ENCODE measurements at regions not wholly inside any gene's neighbourhood (a gene's known extent, or its start where the extent isn't known, plus 50 kb on each side); places are given as distances from the start of the nearest gene placed in this dataset.

- POLR2A ChIA-PET, result interaction anchor here (1.6 kb wide), 1 partner anchor 12 kb away, joined by 3 read pairs; no protein-coding TSS in a partner anchor
- Mint-ChIP-seq H3K27me3 (ENCODE audit: insufficient read depth, unreplicated experiment) (peaks cover 45% of the 10 kb centered on the region), H3K4me3 (ENCODE audit: unreplicated experiment) (no peak overlapping the region), H3K4me1 (ENCODE audit: insufficient read depth, unreplicated experiment) (no peaks in the 10 kb centered on the region), H3K9me3 (ENCODE audit: unreplicated experiment) (no peaks in the 10 kb centered on the region), H3K27ac (ENCODE audit: low read depth, unreplicated experiment) (no peak overlapping the region), H3K36me3 (ENCODE audit: insufficient read depth, unreplicated experiment) (no peaks in the 10 kb centered on the region)
- intact Hi-C loops (cut with micrococcal nuclease), result no loop called here
- CTCF ChIA-PET, result no interaction called here
- TF ChIP-seq CTCF (IDR thresholded peaks at IDR 0.05; ENCODE audit: unreplicated experiment), result no peak
- BruUV-seq (replicated peaks), result no TSS peak
- DNase-seq (ENCODE audit: unreplicated experiment), result no peak
These were observed 400.3 kb downstream of the MIAT start for GRCh38 chr22:27057717-27058116.

GRCh38 chr22:27060190-27060589 is 402.8 kb downstream of the MIAT start:
- Mint-ChIP-seq H3K4me3 (ENCODE audit: unreplicated experiment) (no peak overlapping the region), H3K4me1 (ENCODE audit: insufficient read depth, unreplicated experiment) (no peaks in the 10 kb centered on the region), H3K36me3 (ENCODE audit: insufficient read depth, unreplicated experiment) (no peaks in the 10 kb centered on the region), H3K27me3 (ENCODE audit: insufficient read depth, unreplicated experiment) (peaks cover 54% of the 10 kb centered on the region), H3K9me3 (ENCODE audit: unreplicated experiment) (no peaks in the 10 kb centered on the region), H3K27ac (ENCODE audit: low read depth, unreplicated experiment) (no peak overlapping the region)
- ChIA-PET CTCF (no interaction called here), POLR2A (interaction anchor here (0.7 kb wide), 1 partner anchor 293 kb away, joined by 3 read pairs; no protein-coding TSS in a partner anchor)
- intact Hi-C loops (cut with micrococcal nuclease), result no loop called here
- no peak for DNase-seq (ENCODE audit: unreplicated experiment)
- no peak for TF ChIP-seq CTCF (IDR thresholded peaks at IDR 0.05; ENCODE audit: unreplicated experiment)
- no TSS peak for BruUV-seq (replicated peaks)

GRCh38 chr22:27062910-27063309 is 405.5 kb downstream of the MIAT start:
- H3K27ac Mint-ChIP-seq (ENCODE audit: low read depth, unreplicated experiment), result no peak overlapping the region
- CTCF ChIA-PET, result interaction anchor here (0.7 kb wide), 1 partner anchor 10 kb away, joined by 4 read pairs; no protein-coding TSS in a partner anchor
- DNase-seq (ENCODE audit: unreplicated experiment), result no peak
- no peaks in the 10 kb centered on the region for H3K9me3 Mint-ChIP-seq (ENCODE audit: unreplicated experiment)
- POLR2A ChIA-PET, result no interaction called here
- peaks cover 61% of the 10 kb centered on the region for H3K27me3 Mint-ChIP-seq (ENCODE audit: insufficient read depth, unreplicated experiment)
- H3K36me3 Mint-ChIP-seq (ENCODE audit: insufficient read depth, unreplicated experiment), result no peaks in the 10 kb centered on the region
- BruUV-seq (replicated peaks), result no TSS peak
- H3K4me3 Mint-ChIP-seq (ENCODE audit: unreplicated experiment), result no peak overlapping the region
- intact Hi-C loops (cut with micrococcal nuclease), result no loop called here
- no peaks in the 10 kb centered on the region for H3K4me1 Mint-ChIP-seq (ENCODE audit: insufficient read depth, unreplicated experiment)
- no peak for TF ChIP-seq CTCF (IDR thresholded peaks at IDR 0.05; ENCODE audit: unreplicated experiment)

- Mint-ChIP-seq H3K9me3 (ENCODE audit: unreplicated experiment) (no peaks in the 10 kb centered on the region), H3K27ac (ENCODE audit: low read depth, unreplicated experiment) (no peak overlapping the region), H3K4me3 (ENCODE audit: unreplicated experiment) (no peak overlapping the region), H3K4me1 (ENCODE audit: insufficient read depth, unreplicated experiment) (no peaks in the 10 kb centered on the region), H3K36me3 (ENCODE audit: insufficient read depth, unreplicated experiment) (no peaks in the 10 kb centered on the region), H3K27me3 (ENCODE audit: insufficient read depth, unreplicated experiment) (peaks cover 66% of the 10 kb centered on the region)
- TF ChIP-seq CTCF (IDR thresholded peaks at IDR 0.05; ENCODE audit: unreplicated experiment), result no peak
- POLR2A ChIA-PET, result no interaction called here
- CTCF ChIA-PET, result no interaction called here
- intact Hi-C loops (cut with micrococcal nuclease), result no loop called here
- no peak for DNase-seq (ENCODE audit: unreplicated experiment)
- no TSS peak for BruUV-seq (replicated peaks)
These were observed 406.0 kb downstream of the MIAT start for GRCh38 chr22:27063406-27063805.
